H1 (cell line): ENCODE measurements at regions not wholly inside any gene's neighbourhood (a gene's known extent, or its start where the extent isn't known, plus 50 kb on each side); places are given as distances from the start of the nearest gene placed in this dataset.

Experiments
- CTCF ChIA-PET: fragments of 300-600 bp; sonication (Branson Sonifier 250); formaldehyde crosslinking; loops from one replicate; lab custom pipeline; 2021; ENCODE audit not compliant: partially characterized antibody; lab: Charles Lee
- POLR2A ChIA-PET: fragments of 300-600 bp; sonication (Branson Sonifier 250); formaldehyde crosslinking; loops from one replicate; lab custom pipeline; 2021; ENCODE audit warnings: inconsistent platforms; ENCODE audit not compliant: partially characterized antibody; lab: Charles Lee
- DNase-seq, 2 experiments: peaks; one replicate each; pipeline versions ENCODE4 v3.0.0 to v3.0.0-alpha.2; 2010 to 2022; ENCODE audit warnings: low spot score in 2 of 2, low read depth in 1 of 2, mixed read lengths in 1 of 2
- FAIRE-seq: peaks from 2 replicates; lab custom pipeline; 2011; peaks lifted over from hg19 to GRCh38; lab: Jason Lieb, UNC
- H2AFZ ChIP-seq: 2 replicates; pipeline ENCODE4 v1.8.1; 2012; ENCODE audit warnings: low read length, inconsistent platforms
- H2AK5ac ChIP-seq: 2 replicates; pipeline ENCODE4 v1.6.1; 2013; ENCODE audit warnings: low read depth, low read length
- H2BK120ac ChIP-seq: replicated peaks from 2 replicates; pipeline ENCODE3; 2013; ENCODE audit warnings: low read depth, low read length, inconsistent platforms
- H2BK12ac ChIP-seq: 2 replicates; pipeline ENCODE4 v1.6.1; 2013; ENCODE audit warnings: low read depth, low read length
- H2BK15ac ChIP-seq: 2 replicates; pipeline ENCODE4 v1.6.1; 2013; ENCODE audit warnings: low read length
- H2BK20ac ChIP-seq: 2 replicates; pipeline ENCODE4 v1.6.1; 2013; ENCODE audit warnings: low read length
- H2BK5ac ChIP-seq: 2 replicates; pipeline ENCODE4 v1.6.1; 2013; ENCODE audit warnings: low read depth, low read length
- H3K14ac ChIP-seq: 2 replicates; pipeline ENCODE4 v1.6.1; 2013; ENCODE audit warnings: inconsistent platforms; ENCODE audit not compliant: insufficient read length
- H3K18ac ChIP-seq: 2 replicates; pipeline ENCODE4 v1.6.1; 2013; ENCODE audit warnings: low read length; ENCODE audit errors: extremely low read depth
- H3K23ac ChIP-seq: 2 replicates; pipeline ENCODE4 v1.6.1; 2013; ENCODE audit warnings: inconsistent platforms; ENCODE audit not compliant: insufficient read length
- H3K23me2 ChIP-seq: 2 replicates; pipeline ENCODE4 v1.6.1; 2013; ENCODE audit warnings: low read depth, low read length
- H3K27ac ChIP-seq: 2 replicates; pipeline ENCODE4 v1.6.1; 2011; ENCODE audit warnings: low read depth, low read length, inconsistent platforms
- H3K27me3 ChIP-seq, 4 experiments: replicated peaks in 1 of 4; 1 replicate in 1 of 4; 2 replicates in 3 of 4; pipeline versions ENCODE4 v1.6.1 to v1.8.1; 2011 to 2013; ENCODE audit warnings: low read length in 3 of 4, mild to moderate bottlenecking in 3 of 4, inconsistent platforms in 2 of 4, mixed read lengths in 2 of 4, moderate library complexity in 1 of 4; ENCODE audit not compliant: control insufficient read depth in 3 of 4, insufficient read depth in 3 of 4; ENCODE audit errors: extremely low read depth in 1 of 4
- H3K36me3 ChIP-seq, 4 experiments: 2 replicates each; pipeline versions ENCODE4 v1.6.1 to v1.8.1; 2011 to 2013; ENCODE audit warnings: mild to moderate bottlenecking in 4 of 4, low read length in 3 of 4, moderate library complexity in 2 of 4, control low read depth in 1 of 4, inconsistent platforms in 1 of 4; ENCODE audit not compliant: insufficient read depth in 4 of 4, control insufficient read depth in 2 of 4
- H3K4ac ChIP-seq: replicated peaks from 2 replicates; pipeline ENCODE3; 2013; ENCODE audit warnings: low read length, low read depth, mixed read lengths, inconsistent platforms; ENCODE audit not compliant: insufficient read length
- H3K4me1 ChIP-seq, 4 experiments: replicated peaks in 1 of 4; 1 replicate in 1 of 4; 2 replicates in 3 of 4; pipeline versions ENCODE4 v1.6.1 to v1.8.1; 2011 to 2013; ENCODE audit warnings: low read length in 3 of 4, inconsistent platforms in 2 of 4, mixed read lengths in 1 of 4; ENCODE audit not compliant: insufficient read depth in 4 of 4, control insufficient read depth in 3 of 4
- H3K4me2 ChIP-seq, 2 experiments: 2 replicates each; pipeline versions ENCODE4 v1.6.1 to v1.8.1; 2011 to 2013; ENCODE audit warnings: low read depth in 2 of 2, low read length in 2 of 2, control low read depth in 1 of 2, inconsistent platforms in 1 of 2, mild to moderate bottlenecking in 1 of 2; ENCODE audit not compliant: insufficient read depth in 1 of 2
- H3K4me3 ChIP-seq, 4 experiments: fragments of 200-600, 300-600 bp in 1 of 4; sonication (generic), shearing (Covaris generic), sonication (Bioruptor Twin) in 1 of 4; 2 replicates each; pipeline versions ENCODE4 v1.5.1 to v1.8.1; 2011 to 2016; ENCODE audit warnings: low read length in 4 of 4, low read depth in 3 of 4, control low read depth in 2 of 4, inconsistent platforms in 2 of 4, mild to moderate bottlenecking in 2 of 4, mixed read lengths in 1 of 4, moderate library complexity in 1 of 4; ENCODE audit not compliant: insufficient read depth in 2 of 4; ENCODE audit errors: extremely low read depth in 1 of 4
- H3K56ac ChIP-seq: replicated peaks from 2 replicates; pipeline ENCODE3; 2013; ENCODE audit warnings: low read depth, mild to moderate bottlenecking, mixed read lengths, low read length, inconsistent platforms; ENCODE audit not compliant: insufficient read length
- H3K79me1 ChIP-seq: 2 replicates; pipeline ENCODE4 v1.6.1; 2013; ENCODE audit warnings: low read depth, low read length, control low read depth
- H3K79me2 ChIP-seq, 2 experiments: 2 replicates each; pipeline versions ENCODE4 v1.6.1 to v1.8.1; 2012 to 2013; ENCODE audit warnings: low read length in 2 of 2, mild to moderate bottlenecking in 2 of 2, inconsistent platforms in 1 of 2; ENCODE audit not compliant: insufficient read depth in 2 of 2, control insufficient read depth in 1 of 2
- H3K9ac ChIP-seq, 4 experiments: replicated peaks in 1 of 4; 1 replicate in 1 of 4; 2 replicates in 3 of 4; pipeline versions ENCODE4 v1.6.1 to v1.8.1; 2011 to 2013; ENCODE audit warnings: low read depth in 3 of 4, low read length in 3 of 4, control low read depth in 2 of 4, mild to moderate bottlenecking in 2 of 4, moderate library complexity in 2 of 4, inconsistent platforms in 1 of 4; ENCODE audit errors: extremely low read depth in 1 of 4
- H3K9me3 ChIP-seq, 2 experiments: 2 replicates each; pipeline versions ENCODE4 v1.6.1 to v1.8.1; 2012 to 2013; ENCODE audit warnings: mild to moderate bottlenecking in 2 of 2, moderate library complexity in 2 of 2, control low read depth in 1 of 2, inconsistent platforms in 1 of 2, low read depth in 1 of 2, low read length in 1 of 2, mixed read lengths in 1 of 2; ENCODE audit not compliant: insufficient read depth in 2 of 2
- H4K20me1 ChIP-seq, 2 experiments: replicated peaks in 1 of 2; 2 replicates each; pipeline versions ENCODE3 to v1.8.1; 2011 to 2013; ENCODE audit warnings: inconsistent platforms in 2 of 2, low read length in 2 of 2, mild to moderate bottlenecking in 1 of 2; ENCODE audit not compliant: insufficient read depth in 2 of 2, control insufficient read depth in 1 of 2
- H4K5ac ChIP-seq: 2 replicates; pipeline ENCODE4 v1.6.1; 2013; ENCODE audit warnings: low read length, low read depth, mixed read lengths, inconsistent platforms; ENCODE audit not compliant: insufficient read length
- H4K8ac ChIP-seq: 2 replicates; pipeline ENCODE4 v1.8.0; 2013; ENCODE audit warnings: mild to moderate bottlenecking, moderate library complexity, low read length, inconsistent platforms; ENCODE audit not compliant: insufficient read depth; ENCODE audit errors: extremely low read depth
- H4K91ac ChIP-seq: replicated peaks from 2 replicates; pipeline ENCODE3; 2013; ENCODE audit warnings: low read length, mixed read lengths, inconsistent platforms; ENCODE audit not compliant: insufficient read length
- PHF8 ChIP-seq: fragments of 200-600 bp; sonication (generic); conservative IDR thresholded peaks from 2 replicates; pipeline ENCODE4 v1.7.1; 2012; ENCODE audit warnings: low read depth, mild to moderate bottlenecking, inconsistent platforms, low read length, moderate library complexity
- WGBS, 2 experiments: shearing (Covaris generic) in 1 of 2; methylation state at CpG; one replicate each; pipeline versions ENCODE4 v1.1.6 to v1.1.7; 2013 to 2015; ENCODE audit warnings: low lambda C conversion rate in 2 of 2, mixed read lengths in 2 of 2, inconsistent platforms in 1 of 2, low coverage in 1 of 2, missing lambda C conversion rate in 1 of 2; ENCODE audit not compliant: insufficient replicate concordance in 2 of 2, insufficient coverage in 1 of 2, insufficient read length in 1 of 2; ENCODE audit errors: extremely low coverage in 1 of 2, missing lambda C conversion rate in 1 of 2; 5-methylcytosine and 5-hydroxymethylcytosine counted together

GRCh38 chr6:6785163-6785521 is 196.6 kb downstream of the LY86 start:
- H2BK120ac ChIP-seq, result no peak overlapping the region
- H3K9ac ChIP-seq, result no peak overlapping the region
- H3K9me3 ChIP-seq, result no peaks in the 10 kb centered on the region
- H2BK5ac ChIP-seq, result no peak overlapping the region
- CTCF ChIA-PET, result interaction anchor here (0.7 to 2.3 kb wide), 3 partner anchors 26 to 458 kb away, joined by 3 to 7 read pairs (median 4); no protein-coding TSS in a partner anchor
- no peak overlapping the region for H2BK15ac ChIP-seq
- H2BK12ac ChIP-seq, result no peak overlapping the region
- H3K14ac ChIP-seq, result no peak overlapping the region
- H3K56ac ChIP-seq, result no peak overlapping the region
- no peak overlapping the region for H4K5ac ChIP-seq
- no peak overlapping the region for H4K8ac ChIP-seq
- H3K18ac ChIP-seq, result no peak overlapping the region
- H3K4me3 ChIP-seq, result no peak overlapping the region
- H3K36me3 ChIP-seq, result no peaks in the 10 kb centered on the region
- no peaks in the 10 kb centered on the region; a peak in 1 of 7 replicates for H3K4me1 ChIP-seq
- WGBS, 2 experiments, result 86% methylated on average over 5 of the region's 5 CpGs; no CpG with 5 or more reads in 1 of the 2 experiments
- no peak for DNase-seq
- no peaks in the 10 kb centered on the region for H3K79me2 ChIP-seq
- no peak overlapping the region for H4K91ac ChIP-seq
- H3K23me2 ChIP-seq, result no peaks in the 10 kb centered on the region
- H2AK5ac ChIP-seq, result no peak overlapping the region
- no peaks in the 10 kb centered on the region for H3K79me1 ChIP-seq
- POLR2A ChIA-PET, result no interaction called here
- no peak for FAIRE-seq
- no peak overlapping the region for H3K27ac ChIP-seq
- H3K4me2 ChIP-seq, result no peak overlapping the region
- no peaks in the 10 kb centered on the region for H4K20me1 ChIP-seq
- no peak overlapping the region for H2BK20ac ChIP-seq
- H3K27me3 ChIP-seq, result no peaks in the 10 kb centered on the region
- no peak overlapping the region for H2AFZ ChIP-seq
- H3K23ac ChIP-seq, result no peak overlapping the region
- H3K4ac ChIP-seq, result no peak overlapping the region
- TF ChIP-seq PHF8, result no peak
